ENCODE measurements at regions not wholly inside any gene's neighbourhood (a gene's known extent, or its start where the extent isn't known, plus 50 kb on each side); places are given as distances from the start of the nearest gene placed in this dataset.

- no peak for ATAC-seq
- Mint-ChIP-seq H3K9me3 (no peaks in the 10 kb centered on the region), H3K4me1 (no peaks in the 10 kb centered on the region), H3K36me3 (no peaks in the 10 kb centered on the region), H3K27ac (no peak overlapping the region), H3K27me3 (ENCODE audit: low read depth in 2 of 2) (peaks cover 0 to 2% of the 10 kb centered on the region in 2 donors), H3K4me3 (no peak overlapping the region)
- no peak for DNase-seq
- H3K27ac ChIP-seq (ENCODE audit: low read length) = no peak overlapping the region
- no peaks in the 10 kb centered on the region for H3K27me3 ChIP-seq (ENCODE audit: control insufficient read depth, insufficient read depth, low read length)
- H3K4me1 ChIP-seq (ENCODE audit: control insufficient read depth, insufficient read depth, low read length) = no peaks in the 10 kb centered on the region
- intact Hi-C loops (cut with micrococcal nuclease) = no loop called here
- H3K4me3 ChIP-seq (ENCODE audit: low read length) = no peak overlapping the region
- no peaks in the 10 kb centered on the region for H3K36me3 ChIP-seq (ENCODE audit: control insufficient read depth, insufficient read depth, low read length)
- no peak for TF ChIP-seq CTCF (IDR thresholded peaks at IDR 0.05)
- H3K9me3 ChIP-seq (ENCODE audit: control insufficient read depth, insufficient read depth, low read length) = no peaks in the 10 kb centered on the region
- 100% methylated on average over 1 of the region's 1 CpG for WGBS (ENCODE audit: insufficient coverage)
These were observed 108.4 kb downstream of the ZNF365 start for GRCh38 chr10:62482581-62482980.

- Mint-ChIP-seq H3K27me3 (ENCODE audit: low read depth in 2 of 2) (peaks cover 4 to 11% of the 10 kb centered on the region in 2 donors), H3K36me3 (no peaks in the 10 kb centered on the region), H3K9me3 (no peaks in the 10 kb centered on the region), H3K4me3 (no peak overlapping the region), H3K27ac (no peak overlapping the region), H3K4me1 (peaks cover 5 to 9% of the 10 kb centered on the region in 2 donors)
- intact Hi-C loops (cut with micrococcal nuclease) = loop anchor here (10.0 kb wide), 1 partner anchor 593 kb away; no protein-coding TSS in a partner anchor
- H3K27ac ChIP-seq (ENCODE audit: low read length) = no peak overlapping the region
- H3K27me3 ChIP-seq (ENCODE audit: control insufficient read depth, insufficient read depth, low read length) = no peaks in the 10 kb centered on the region
- no peaks in the 10 kb centered on the region for H3K36me3 ChIP-seq (ENCODE audit: control insufficient read depth, insufficient read depth, low read length)
- TF ChIP-seq CTCF (IDR thresholded peaks at IDR 0.05) = no peak
- H3K4me1 ChIP-seq (ENCODE audit: control insufficient read depth, insufficient read depth, low read length) = peaks cover 7% of the 10 kb centered on the region
- ATAC-seq (no peak), DNase-seq (no peak)
- no peak overlapping the region for H3K4me3 ChIP-seq (ENCODE audit: low read length)
- no peaks in the 10 kb centered on the region for H3K9me3 ChIP-seq (ENCODE audit: control insufficient read depth, insufficient read depth, low read length)
These were observed 117.4 kb downstream of the ZNF365 start for GRCh38 chr10:62491597-62491996.

- Histone ChIP-seq H3K4me3 (ENCODE audit: low read length) (no peak overlapping the region), H3K27ac (ENCODE audit: low read length) (no peak overlapping the region), H3K27me3 (ENCODE audit: control insufficient read depth, insufficient read depth, low read length) (peaks cover under 1% of the 10 kb centered on the region), H3K9me3 (ENCODE audit: control insufficient read depth, insufficient read depth, low read length) (no peaks in the 10 kb centered on the region), H3K36me3 (ENCODE audit: control insufficient read depth, insufficient read depth, low read length) (no peaks in the 10 kb centered on the region), H3K4me1 (ENCODE audit: control insufficient read depth, insufficient read depth, low read length) (peaks cover 7% of the 10 kb centered on the region)
- 69% methylated on average over 5 of the region's 5 CpGs for WGBS (ENCODE audit: insufficient coverage)
- H3K9me3 Mint-ChIP-seq = no peaks in the 10 kb centered on the region
- DNase-seq (peak in 1 of 2 donors; percentile 57), ATAC-seq (no peak)
- H3K4me3 Mint-ChIP-seq = no peak overlapping the region
- intact Hi-C loops (cut with micrococcal nuclease) = loop anchor here (10.0 kb wide), 1 partner anchor 593 kb away; no protein-coding TSS in a partner anchor
- TF ChIP-seq CTCF (IDR thresholded peaks at IDR 0.05) = peak; percentile 25
- H3K4me1 Mint-ChIP-seq = peaks cover 5 to 9% of the 10 kb centered on the region in 2 donors
- peaks cover 7 to 17% of the 10 kb centered on the region in 2 donors for H3K27me3 Mint-ChIP-seq (ENCODE audit: low read depth in 2 of 2)
- no peak overlapping the region for H3K27ac Mint-ChIP-seq
- no peaks in the 10 kb centered on the region for H3K36me3 Mint-ChIP-seq
These were observed 118.1 kb downstream of the ZNF365 start for GRCh38 chr10:62492012-62492869.

- 67% methylated on average over 3 of the region's 3 CpGs for WGBS (ENCODE audit: insufficient coverage)
- Histone ChIP-seq H3K36me3 (ENCODE audit: control insufficient read depth, insufficient read depth, low read length) (no peaks in the 10 kb centered on the region), H3K27ac (ENCODE audit: low read length) (no peak overlapping the region), H3K4me3 (ENCODE audit: low read length) (no peak overlapping the region), H3K4me1 (ENCODE audit: control insufficient read depth, insufficient read depth, low read length) (peaks cover 7% of the 10 kb centered on the region), H3K27me3 (ENCODE audit: control insufficient read depth, insufficient read depth, low read length) (peaks cover 2% of the 10 kb centered on the region), H3K9me3 (ENCODE audit: control insufficient read depth, insufficient read depth, low read length) (no peaks in the 10 kb centered on the region)
- no peak overlapping the region for H3K4me3 Mint-ChIP-seq
- no peaks in the 10 kb centered on the region for H3K36me3 Mint-ChIP-seq
- no peaks in the 10 kb centered on the region for H3K9me3 Mint-ChIP-seq
- H3K27ac Mint-ChIP-seq = no peak overlapping the region
- peaks cover 7 to 19% of the 10 kb centered on the region in 2 donors for H3K27me3 Mint-ChIP-seq (ENCODE audit: low read depth in 2 of 2)
- TF ChIP-seq CTCF (IDR thresholded peaks at IDR 0.05) = no peak
- no peak for DNase-seq
- intact Hi-C loops (cut with micrococcal nuclease) = loop anchor here (10.0 kb wide), 1 partner anchor 592 kb away; no protein-coding TSS in a partner anchor
- ATAC-seq = no peak
- peaks cover 5 to 9% of the 10 kb centered on the region in 2 donors for H3K4me1 Mint-ChIP-seq
These were observed 118.7 kb downstream of the ZNF365 start for GRCh38 chr10:62492870-62493180.

Data from natural killer cell (primary cell).